GM19328 (cell line): ENCODE measurements at regions not wholly inside any gene's neighbourhood (a gene's known extent, or its start where the extent isn't known, plus 50 kb on each side); places are given as distances from the start of the nearest gene placed in this dataset.

Experiments
- ATAC-seq: cut with Tn5 transposase; IDR thresholded peaks from one replicate; pipeline ENCODE4 v1.9.1; 2021; ENCODE audit warnings: mild to moderate bottlenecking, moderate library complexity; ENCODE audit not compliant: unreplicated experiment

DNA sequence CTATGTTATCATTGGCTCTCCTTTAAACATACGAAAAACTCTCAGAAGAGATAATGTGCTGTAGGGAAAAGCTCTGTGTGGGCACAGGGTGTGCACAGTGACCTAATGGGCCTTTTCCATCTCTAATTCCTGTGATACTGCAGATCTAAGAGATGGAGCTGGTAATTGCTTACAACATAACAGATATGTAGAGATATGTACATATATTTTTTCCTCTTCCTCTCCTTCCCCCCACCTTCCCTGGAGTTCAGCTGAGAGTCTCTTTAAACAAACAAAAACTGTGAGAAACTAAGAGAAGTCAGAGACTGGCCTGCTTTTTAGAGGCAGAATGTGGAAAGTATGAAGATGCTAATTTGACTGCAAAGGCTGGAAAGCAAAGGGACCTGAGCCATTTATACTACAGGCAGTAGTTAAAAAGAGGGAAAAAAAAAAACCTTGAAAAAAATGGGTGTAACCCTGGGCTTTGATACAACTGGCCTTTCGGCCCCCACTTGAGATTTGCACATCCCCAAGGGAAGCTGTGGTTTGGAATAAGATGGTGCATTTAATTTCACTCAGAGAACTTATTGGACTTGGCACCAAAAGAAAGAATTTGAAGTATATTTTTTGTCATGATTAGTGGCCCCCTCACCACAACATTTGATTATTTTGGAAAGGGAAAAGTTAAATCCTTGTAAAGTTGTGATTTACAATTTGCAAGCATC, 502.2 kb upstream of the ZEB2 start:
- ATAC-seq: no peak

DNA sequence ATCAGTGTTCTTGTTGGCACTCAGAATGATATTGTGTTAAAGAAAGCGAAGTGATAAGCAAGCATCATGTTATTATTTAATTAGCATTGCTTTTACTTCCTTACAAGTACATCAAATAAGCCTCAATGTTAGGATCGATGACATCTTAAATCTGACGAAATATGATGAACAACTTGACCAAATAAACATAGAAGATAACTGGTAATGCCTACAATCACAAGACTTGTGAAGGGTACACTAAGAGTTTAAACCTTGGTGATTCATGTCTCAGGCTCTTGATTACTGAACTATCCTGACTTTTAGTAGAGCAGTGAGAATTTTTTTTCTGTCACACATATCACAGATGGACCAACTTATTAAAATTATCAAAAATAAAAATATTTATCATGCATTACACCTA, 500.8 kb upstream of the ZEB2 start:
- ATAC-seq: no peak

DNA sequence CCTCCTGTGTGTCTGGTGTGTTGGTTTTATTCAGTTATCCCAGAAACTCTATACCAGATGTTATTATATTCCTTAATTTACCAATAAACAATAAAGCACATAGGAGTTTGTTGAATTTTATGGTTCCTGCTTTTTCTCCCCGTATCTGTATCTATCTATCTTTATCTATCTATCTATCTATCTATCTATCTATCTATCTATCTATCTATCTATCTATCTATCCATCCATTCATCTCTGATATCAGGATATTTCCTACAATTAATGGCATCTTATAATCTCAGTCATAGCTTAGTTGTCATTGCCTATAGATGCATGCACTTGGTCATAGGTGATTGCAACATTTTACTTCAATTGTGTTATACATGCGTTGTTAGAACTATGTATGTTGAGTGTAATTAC, 500.2 kb upstream of the ZEB2 start:
- no peak for ATAC-seq

DNA sequence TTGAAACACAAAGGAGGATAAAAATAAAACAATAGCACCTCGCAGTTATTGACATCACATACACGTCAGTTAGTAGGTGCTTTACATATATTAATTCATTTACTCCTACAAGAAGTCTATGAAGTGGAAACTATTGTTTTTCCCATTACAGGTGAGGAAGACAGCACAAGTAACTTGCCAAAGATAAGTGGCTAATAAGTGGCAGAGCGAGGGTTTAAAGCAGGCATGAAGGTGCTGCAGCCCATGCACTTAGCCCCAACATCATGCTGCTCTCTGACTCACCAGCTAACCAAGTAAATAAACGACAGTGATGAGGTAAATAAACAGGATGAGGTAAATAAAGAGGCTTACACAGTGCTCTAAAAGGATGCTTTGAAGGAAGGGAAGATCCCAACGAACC, 498.6 kb upstream of the ZEB2 start:
- ATAC-seq: no peak

DNA sequence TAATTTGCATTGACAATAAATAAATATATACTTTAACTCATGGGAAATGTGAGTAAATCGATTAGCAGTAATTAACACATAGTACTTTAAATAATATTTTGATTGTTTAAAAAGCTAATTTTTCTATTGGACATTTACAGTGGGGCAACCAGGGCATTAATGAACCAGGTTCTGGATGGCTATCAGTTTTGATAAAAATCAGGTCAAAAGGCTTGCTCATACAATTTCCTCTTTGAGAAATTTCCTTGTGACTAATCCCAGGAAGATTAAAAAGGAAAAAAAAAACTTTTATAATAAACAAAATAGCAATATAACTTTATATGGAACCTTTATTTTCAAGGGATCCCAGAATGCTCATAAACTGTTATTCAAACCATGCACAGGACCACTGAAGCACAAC, 497.2 kb upstream of the ZEB2 start:
- no peak for ATAC-seq

DNA sequence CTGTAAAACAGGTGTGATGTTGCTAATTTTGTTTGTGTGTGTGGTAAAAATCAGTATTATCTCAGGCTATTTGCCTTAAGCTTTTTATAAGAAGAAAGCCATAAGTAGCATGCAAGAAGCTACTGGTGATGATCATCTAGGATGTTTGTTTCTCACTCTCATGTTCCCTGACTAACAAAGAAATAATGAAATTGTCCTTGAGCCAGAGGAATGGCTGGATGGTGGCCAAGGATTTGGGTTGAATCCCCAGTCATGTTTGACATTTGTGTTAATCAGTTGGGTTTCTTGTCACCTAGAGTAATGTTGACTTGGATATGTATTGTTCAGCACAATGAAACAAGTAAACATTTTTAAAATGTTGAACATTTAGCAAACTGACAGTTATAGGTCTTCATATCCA, 496.8 kb upstream of the ZEB2 start:
- no peak for ATAC-seq

DNA sequence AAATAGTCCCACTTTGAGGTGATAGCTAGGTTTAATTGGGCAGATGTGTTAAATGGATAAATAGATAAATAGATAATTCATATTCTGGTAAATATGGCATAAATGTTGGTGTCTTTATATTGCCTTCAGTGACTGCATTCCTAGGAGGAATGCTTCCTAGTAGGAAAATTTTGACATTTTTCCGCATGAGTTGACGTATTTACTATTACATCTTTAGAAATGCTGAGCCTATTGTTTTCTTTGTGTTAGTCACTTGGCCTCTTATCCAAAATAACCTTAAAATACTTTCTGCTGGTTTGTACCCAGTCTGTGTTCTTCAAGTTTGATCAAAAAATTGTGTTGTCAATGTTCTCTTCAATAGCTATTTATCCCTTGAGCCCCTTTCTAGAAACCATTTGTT, 495.6 kb upstream of the ZEB2 start:
- no peak for ATAC-seq

DNA sequence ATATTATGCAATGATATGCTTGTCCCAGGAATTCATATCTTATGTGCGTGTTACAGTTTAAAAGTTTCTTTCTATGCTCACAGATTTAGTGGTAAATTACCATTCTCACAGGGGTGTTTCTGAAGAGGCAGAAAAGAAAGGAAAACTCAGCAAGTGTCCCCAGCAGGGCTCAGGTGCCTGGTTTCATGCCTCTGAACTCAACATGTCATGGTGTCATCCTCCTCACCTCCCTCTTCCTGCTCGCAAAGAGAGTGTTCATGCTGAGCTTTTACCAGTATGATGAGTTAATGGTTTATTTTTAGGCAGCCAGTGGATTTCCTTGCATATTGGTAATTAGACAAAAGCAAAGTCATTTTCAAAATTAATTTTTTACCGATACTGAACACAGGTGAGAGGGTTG, 492.9 kb upstream of the ZEB2 start:
- no peak for ATAC-seq

DNA sequence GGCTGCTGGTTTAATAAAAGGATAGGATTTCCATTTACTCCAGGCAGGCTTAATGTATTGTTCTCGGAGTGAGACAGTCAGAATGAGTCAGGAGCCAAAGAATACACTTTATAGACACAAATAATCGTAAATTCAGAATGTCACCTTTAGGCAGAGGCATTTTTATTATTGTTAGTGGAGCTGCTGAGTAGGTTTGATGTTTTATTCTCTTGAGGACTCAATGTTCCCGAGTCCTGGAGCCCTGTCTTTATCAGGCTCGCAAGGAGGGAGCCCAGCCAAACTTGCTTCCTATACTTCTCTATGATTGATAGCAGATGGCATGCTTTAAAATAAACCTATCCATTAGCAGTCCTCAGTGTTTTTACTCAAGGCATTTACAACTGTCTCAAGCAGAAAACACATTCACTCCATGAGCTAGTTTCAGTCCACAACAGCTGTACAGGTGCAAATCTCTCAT, 492.3 kb upstream of the ZEB2 start:
- no peak for ATAC-seq

DNA sequence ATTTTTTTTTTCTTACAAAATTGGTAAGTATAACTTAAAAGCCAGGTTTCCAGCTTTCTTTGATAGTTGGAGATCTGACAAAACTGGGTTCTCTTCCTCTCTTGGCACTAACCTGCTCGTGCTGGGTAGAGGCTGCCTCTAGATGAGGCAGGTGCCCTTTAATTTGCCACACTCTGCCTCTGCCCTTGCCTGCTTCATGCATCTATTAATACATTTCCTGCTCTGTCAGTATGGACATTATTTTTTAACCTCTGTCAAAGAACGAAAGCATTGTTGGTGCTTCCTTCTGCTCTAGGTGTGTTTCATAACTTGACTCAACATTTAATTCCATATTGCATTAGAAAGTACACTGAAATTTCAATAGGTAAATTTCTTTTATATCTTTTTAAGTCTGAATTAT, 490.7 kb upstream of the ZEB2 start:
- ATAC-seq: no peak

DNA sequence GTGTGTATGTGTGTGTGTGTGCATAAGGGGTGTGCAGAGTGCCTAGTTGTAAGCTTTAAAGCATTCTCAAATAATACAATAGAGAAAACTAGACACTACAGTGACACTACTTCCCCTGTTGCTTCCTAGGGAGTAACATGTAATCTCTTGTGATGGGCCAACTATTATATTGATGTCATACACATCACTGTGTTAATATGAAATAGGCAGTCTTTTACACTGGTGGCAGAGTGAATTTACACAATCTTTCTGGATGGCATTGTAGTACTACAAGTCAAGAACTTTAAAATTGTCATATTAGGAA, 488.0 kb upstream of the ZEB2 start:
- ATAC-seq: no peak

GRCh38 chr2:145007093-145007959, 487.4 kb upstream of the ZEB2 start:
- no peak for ATAC-seq

DNA sequence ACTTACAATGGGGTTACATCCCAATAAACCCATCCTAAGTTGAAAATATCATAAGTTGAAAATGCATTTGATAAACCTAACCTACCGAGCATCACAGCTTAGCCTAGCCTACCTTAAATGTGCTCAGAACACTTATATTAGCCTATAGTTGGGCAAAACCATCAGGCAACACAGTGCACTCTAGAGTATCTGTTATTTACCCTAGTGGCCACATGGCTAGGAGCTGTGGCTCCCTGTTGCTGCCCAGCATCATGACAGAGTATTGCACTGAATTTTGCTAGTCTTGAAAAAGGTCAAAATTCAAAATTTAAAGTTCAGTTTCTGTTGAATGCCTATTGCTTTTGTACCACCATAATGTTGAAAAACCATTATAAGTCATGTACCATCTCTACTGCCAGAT, 482.7 kb upstream of the ZEB2 start:
- no peak for ATAC-seq

DNA sequence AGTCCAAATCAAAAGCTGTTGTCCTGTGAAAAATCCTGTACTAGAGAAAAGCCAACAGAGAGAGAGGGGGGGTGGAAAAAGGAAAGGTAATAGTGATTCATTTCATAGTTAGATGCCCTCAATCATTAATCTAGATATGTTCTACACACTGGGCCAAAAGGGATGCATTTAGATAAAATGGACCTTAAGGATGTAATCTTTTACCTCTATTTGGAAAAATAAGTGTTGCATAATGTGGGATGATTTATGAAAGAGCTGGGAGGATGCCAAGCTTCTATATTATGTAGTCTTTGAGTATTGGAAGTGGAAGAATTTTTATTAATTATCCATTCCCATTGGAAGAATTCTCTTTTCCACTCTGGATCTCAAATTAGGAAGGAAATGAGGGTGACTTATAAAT, 480.5 kb upstream of the ZEB2 start:
- ATAC-seq: no peak

- ATAC-seq: no peak
Measured at GRCh38 chr2:144999936-145000335, 480.0 kb upstream of the ZEB2 start.

DNA sequence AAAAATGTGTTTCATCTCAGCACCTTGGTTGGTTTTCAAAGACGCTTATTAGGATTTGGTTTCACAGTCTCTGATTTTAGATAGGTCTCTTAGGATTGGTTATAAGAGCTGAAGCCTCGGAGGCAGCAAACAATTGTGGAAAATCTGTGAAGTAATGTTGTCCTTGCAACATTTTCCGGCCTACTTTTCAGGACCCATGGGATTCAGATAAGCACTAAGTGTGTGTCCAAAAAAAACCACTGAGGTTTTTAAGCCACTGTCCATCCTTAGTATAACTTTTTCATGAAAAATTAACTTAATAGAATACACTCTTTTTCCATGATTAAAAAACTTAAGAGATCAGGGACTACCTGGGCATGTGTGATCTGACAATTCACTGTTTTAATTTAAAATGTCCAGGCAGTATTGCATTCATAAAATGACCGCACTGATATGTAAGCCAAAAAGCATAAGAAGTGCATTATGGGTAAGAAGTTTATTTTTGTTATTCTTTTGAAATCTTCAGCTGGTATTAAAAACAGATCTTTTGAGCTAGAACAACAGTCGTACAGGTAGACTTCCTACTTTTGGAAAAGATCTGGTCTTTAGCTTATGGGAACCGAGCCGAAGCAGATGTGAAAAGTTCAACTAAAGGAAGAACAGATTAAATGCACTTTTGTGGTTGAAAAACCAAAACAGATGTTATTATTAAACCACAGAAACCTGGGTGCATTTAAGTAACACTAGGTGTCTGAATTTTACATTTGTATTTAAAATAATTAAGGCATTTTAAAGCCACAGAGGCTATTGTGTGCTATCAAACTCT, 479.4 kb upstream of the ZEB2 start:
- ATAC-seq: no peak

DNA sequence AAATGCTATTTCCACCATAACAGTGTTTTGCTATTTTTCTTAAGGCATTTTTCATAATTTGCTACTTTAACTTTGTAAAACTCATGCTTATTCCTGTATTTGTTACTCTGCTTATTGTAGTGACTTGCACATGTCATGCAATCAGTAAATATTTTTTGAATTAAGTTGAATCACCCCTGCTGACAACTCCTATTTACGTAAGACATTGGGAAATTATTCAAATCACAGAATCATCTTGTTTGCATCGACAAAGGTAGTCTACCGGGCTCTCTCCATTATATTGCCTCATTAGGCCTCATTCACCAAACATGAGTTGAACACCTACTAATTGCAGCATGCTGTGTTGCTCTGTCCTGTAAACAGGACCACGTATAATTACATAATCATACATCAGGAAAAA, 478.5 kb upstream of the ZEB2 start:
- no peak for ATAC-seq

GRCh38 chr2:144996225-144996795, 476.4 kb upstream of the ZEB2 start:
- ATAC-seq: no peak

DNA sequence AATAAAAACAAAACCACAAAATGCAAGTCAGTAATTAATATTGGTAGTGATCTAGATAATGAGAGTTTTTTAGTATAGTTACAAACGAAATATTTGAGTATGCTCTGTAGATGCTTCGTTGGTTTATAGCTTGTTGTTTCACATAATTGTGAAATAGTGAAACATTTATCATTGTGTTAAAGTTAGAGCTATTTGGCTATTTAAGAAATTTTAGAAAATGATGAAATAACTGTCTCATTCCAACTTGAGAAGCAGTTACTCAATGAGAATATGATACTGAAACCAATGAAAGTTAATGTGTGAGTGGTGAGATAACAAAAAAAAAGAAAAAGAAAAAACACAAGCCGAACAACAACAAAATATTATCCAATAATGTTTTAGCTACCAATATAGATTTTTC, 475.6 kb upstream of the ZEB2 start:
- ATAC-seq: no peak

GRCh38 chr2:144990661-144991060, 470.7 kb upstream of the ZEB2 start:
- ATAC-seq: no peak

- ATAC-seq: no peak
Measured at GRCh38 chr2:144989579-144990270, 469.8 kb upstream of the ZEB2 start.
